Activated CD8-positive, alpha-beta memory T cell treated with anti-CD3 and anti-CD28 coated beads, Interleukin-2, amount 50 U/mL, for 48 hours (primary cell): ENCODE measurements at regions not wholly inside any gene's neighbourhood (a gene's known extent, or its start where the extent isn't known, plus 50 kb on each side); places are given as distances from the start of the nearest gene placed in this dataset.
"Not testable (repeated sequence)": the region's sequence is repeated elsewhere in the genome, so short reads cannot be mapped to it uniquely, and the experiment has no call there.

Experiments
- DNase-seq: peaks from one replicate; pipeline ENCODE4 v3.0.0-alpha.2; 2020

DNA sequence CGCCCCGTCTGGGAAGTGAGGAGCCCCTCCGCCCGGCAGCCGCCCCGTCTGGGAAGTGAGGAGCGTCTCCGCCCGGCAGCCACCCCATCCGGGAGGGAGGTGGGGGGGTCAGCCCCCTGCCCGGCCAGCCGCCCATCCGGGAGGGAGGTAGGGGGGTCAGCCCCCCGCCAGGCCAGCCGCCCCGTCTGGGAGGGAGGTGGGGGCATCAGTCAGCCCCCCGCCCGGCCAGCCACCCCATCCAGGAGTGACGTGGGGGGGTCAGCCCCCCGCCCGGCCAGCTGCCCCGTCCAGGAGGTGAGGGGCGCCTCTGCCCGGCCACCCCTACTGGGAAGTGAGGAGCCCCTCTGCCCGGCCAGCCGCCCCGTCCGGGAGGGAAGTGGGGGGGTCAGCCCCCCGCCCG lies 297.5 kb upstream of the DYNLRB2 start:
- not testable (repeated sequence) for DNase-seq

DNA sequence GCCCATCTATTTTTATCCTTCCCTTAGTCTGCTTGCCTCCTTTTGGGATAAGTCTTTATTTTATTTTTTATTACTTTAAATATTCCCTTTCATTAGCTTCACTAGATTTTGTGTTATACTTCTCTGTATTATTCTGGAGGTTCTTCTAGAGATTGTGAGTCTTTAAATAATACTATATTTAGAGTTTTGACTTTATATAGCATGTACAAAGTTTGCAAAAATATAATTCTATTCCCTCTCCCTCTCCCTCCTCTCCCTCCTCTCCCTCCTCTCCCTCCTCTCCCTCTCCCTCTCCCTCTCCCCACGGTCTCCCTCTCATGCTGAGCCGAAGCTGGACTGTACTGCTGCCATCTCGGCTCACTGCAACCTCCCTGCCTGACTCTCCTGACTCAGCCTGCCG lies 298.5 kb upstream of the DYNLRB2 start:
- not testable (repeated sequence) for DNase-seq

DNA sequence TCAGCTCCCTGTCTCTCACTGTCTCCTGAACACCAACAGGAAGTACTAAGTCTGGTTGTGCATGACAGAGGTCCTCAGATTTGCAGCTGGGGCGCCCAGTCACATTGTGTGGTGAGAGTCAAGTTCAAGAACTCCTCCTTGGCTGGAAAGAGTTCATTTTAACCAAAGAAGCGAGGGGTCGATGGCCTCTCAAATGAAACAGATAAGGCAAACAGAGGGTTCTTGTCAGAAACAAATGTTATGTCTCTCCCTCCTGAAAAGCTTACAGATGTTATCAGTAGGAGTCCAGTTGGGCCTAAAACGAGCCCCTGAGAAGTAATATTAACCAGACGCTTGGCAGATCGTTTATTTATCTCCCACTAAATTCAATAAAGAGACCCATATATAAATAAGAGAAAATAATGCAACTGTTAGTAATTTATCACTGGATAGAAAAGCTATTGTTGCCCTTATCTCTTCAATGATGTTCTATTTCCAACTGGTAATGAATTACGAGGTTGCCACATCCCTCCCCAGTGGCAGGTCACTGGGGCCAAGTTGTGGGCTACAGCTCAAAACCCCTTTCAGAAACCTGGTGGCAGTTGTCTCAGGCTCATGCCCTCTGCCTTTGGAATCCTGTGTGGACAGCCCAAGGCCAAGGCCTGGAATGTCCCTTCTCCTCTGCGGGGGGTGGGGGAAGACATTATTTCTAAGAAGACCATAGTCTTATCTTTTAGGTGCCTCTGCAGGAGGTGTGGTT lies 307.5 kb upstream of the DYNLRB2 start:
- DNase-seq: no peak

DNA sequence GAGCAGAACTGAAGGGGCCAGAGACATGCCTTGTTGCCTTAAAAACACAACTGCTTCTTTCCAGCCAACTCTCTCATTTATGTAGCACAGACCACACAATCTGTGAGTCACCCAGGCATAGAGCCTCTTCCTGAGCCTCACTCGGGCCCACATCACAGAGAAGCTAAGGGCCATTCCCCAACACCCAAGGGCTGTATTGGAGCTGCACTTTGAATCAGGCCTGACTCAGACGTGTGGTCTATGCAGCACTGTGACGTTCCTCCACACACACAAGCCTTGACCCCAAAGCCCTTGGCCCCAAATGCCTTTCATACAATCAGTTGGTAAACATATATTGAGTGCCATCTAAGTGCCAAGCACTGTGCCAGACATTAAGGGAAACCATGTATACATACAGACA lies 308.9 kb upstream of the DYNLRB2 start:
- DNase-seq: no peak

- no peak for DNase-seq
Measured at GRCh38 chr16:80231121-80231520, 309.7 kb upstream of the DYNLRB2 start.

DNA sequence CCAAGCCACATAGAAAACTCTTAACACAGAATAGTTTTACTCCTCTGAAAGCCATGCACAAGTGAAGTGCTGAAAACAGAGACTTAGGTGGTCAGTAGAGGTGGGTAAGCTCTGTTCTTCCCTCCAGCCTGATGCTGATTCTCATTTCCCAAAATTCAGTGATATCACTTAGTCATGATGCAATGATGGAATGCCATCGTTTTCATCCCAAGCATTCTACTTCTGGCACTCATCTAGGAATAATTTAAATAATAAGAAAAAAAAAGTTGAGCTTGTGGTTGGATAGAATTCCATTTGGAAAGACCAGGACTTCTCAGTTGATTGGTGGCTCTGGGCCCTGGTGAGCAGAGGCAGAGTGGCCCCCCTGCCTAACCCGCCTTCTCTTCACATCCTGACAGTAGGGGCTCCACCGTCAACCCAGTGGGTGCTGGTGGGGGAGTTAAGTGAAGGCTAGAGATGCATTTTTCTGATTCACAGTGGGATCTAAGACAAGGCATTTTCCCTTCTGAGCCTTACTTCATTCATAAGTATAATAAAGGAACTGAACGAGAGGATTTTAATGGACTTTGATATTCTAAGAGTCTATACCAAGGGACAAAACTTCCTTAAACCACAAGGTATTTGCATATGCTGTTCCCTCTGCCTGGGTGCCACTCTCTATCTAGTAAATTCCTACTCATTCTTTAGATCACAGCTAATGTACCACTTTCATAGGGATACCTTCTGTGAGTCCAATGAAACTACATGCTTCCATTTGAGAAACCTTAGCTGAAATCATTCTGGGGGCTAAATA lies 310.3 kb upstream of the DYNLRB2 start:
- DNase-seq: no peak

DNA sequence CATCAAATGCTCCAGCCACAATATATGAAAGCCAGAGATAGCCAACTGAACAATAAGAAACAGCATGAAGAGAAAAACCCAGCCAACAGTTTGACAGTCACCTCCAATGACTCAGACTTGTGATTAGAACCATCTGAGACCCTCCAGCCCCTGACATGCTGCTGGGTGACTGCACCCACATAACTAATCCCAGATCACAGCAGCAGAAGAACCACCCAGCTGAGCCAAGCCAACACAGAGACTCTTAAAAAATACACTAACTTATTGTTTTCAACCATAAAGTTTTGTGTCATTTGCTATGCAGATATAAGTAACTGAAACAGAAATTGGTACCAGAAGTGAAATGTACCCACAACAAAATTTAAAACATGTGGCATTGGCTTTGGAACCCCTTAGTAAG lies 314.3 kb upstream of the DYNLRB2 start:
- no peak for DNase-seq

GRCh38 chr16:80210787-80211186 lies 330.0 kb upstream of the DYNLRB2 start:
- DNase-seq: no peak

DNA sequence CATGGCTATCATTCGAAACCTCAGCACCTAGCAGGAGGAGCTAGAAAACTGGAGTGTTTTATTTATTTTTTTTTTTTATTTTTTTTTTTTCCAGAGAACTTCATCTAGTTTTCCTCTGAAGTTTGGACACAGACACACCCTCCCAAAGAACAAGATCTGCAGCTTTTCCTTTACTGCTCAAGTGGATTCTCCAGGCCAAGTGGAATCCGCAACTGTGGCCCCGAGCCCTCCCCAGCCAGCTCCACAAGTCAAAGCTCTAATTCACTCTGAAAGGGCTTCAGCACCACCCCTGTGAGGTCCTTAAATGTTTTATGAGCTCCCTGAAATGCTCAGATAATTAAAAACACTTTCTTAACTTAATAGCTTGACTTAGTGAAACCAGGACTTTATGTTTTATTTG lies 332.1 kb upstream of the DYNLRB2 start:
- no peak for DNase-seq

DNA sequence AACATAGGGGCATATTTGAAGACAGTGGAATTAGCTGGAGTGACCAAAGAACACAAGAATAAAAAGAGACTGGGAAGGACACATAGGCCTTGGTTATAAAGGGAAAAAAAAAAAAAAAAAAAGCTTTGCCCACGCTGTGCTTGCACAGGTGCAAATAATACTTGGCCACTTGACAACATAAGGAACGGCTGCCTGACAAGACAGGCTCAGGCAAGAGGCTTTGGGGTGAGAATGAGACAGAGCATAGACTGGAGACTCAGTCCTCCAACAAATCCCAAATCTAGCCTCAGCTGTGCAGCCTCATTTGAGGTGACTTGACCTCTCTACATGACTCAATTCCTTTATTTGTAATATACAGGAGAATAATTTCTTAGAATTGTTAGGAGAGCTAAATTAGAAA lies 332.8 kb upstream of the DYNLRB2 start:
- no peak for DNase-seq

DNA sequence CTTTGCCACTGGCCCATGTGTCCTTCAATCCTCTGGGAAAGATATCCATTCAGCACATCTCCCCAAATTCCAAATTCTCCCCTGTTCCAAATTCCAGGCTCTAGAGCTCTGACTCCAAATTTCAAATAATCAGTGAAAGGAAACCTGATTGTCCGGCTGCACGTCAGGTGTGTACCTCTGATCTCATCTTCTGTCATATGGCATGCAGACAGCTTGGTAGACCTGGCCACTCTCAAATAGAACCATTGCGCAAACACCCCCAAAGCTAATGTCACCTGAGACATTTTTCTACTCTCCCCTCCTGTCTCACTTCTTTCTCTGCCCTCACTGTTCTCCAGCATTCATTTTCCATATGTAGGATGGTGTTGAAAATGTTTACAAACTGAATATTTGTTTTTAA lies 337.0 kb upstream of the DYNLRB2 start:
- no peak for DNase-seq

DNA sequence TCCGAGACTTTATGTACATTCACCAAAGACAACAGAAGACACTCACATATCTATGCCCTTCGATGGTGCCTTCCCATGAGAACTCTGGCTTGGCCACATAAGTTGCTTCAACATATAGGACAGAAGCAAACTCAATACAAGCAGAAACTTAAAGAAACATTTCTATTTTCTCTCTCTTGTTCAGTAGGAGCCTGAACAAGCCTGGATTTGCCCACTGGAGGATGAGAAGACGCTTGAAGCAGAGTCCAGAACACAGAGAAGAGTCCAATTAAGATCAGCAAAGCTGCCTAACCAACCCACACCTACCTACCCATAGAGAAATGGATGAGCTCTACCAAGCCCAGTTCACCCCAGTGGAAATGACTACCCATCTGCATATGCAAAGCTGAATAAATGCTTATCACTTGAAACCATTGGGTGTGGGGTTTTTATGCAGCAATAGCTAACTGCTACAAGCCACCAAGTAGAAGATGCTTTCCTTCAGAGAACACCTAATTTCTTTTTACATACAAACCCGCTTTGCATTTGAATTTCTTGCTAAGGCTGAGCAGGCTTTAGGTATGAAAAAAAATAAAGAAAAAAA lies 337.9 kb upstream of the DYNLRB2 start:
- DNase-seq: no peak

DNA sequence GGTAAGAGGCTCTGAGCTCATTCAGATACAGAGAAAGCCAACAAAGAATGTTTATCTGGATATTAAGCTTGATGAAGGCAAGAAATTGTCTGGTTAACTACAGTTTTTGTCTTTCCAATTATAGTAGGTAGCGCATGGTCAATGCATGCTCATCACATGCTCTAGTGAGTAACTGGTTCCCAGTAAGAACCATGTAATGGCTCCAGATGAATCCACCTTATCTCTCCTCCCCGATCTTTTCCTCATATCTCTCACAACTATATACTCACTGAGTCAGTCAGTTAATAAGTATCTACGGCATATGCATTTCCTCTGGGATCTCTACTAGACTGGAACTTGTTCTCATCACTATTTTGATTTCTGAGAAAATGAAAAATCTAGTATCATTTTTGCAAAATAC lies 340.7 kb upstream of the DYNLRB2 start:
- no peak for DNase-seq

DNA sequence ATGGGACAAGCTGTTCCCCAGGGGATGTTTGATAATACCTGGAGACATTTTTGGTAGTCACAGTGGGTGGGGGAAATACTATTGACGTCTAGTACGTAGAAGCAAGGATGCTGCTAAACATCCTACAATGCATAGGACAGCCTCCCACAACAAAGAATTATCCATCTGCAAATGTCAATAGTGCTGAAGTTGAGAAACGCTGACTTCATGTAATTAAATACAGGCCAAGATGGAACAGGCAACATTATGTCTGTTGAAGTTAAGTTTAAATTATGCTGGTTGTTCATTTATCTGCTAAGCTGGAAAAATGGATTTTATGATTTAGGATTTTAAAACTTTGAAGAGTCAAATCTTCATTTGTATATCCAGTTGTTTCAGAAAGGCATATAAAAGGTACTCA lies 341.2 kb upstream of the DYNLRB2 start:
- DNase-seq: no peak

DNA sequence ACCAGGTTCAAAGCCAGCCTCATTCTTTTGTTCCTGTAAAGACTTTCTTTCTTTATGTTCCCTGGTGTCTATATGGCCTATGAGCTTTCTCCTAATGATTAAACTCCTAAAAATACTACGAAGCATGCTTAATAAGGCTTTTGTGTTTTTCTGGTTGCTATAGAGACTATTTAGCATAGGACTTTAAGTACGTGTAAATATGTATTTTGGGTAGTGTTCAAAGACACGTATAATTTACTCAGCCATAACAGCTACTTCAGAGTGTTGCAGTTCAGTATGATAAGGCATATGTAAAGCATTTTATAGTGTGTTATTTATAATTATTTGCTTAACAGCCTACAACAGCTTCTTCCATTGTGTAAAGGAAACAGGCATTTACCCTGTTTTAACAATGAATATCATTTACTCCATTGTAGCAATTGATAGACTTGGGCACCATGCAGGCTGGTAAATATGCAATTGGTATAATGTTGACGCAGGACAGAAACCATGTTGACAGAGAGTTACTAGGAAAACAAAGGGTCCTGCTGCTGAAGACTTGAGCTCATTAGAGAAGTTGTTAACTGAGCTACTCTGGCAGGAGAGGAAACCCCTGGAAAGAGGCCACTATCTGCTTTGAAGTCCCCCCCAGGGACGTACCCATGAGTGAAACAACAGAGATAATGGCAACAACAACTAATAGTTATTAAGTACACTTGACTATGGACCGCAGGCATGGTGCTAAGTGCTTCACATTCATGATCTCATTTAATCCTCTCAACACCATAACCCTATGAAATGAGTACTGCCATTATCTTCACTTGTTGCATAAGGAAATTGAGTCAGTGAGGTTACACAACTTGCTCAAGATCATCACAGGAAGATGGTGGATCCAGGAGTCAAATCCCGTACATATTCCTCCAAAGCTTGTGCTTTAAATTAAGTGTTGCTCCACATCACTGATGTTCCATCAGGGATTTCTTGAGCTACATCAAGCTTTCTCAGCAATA lies 342.2 kb upstream of the DYNLRB2 start:
- no peak for DNase-seq

DNA sequence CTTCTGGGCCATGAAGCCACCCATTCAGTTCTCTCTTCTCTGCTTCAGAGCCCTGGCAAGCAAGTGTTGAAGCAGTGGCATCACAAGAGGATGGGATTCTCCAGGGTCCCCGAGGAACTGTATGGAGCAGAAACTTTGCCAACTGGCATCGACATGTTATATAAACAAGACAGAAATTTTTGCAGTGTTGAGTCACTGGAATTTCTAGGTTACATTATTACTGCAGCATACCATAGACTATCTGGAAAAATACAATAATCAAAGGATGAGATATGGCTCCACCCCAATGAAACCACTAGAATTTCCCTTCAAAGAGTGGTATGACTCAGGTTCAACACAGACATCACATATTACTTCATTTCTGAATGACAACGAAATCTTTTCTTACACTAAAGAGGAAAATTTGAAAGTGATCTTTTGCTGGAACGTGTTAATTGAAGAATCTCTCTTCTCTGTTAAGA lies 343.0 kb upstream of the DYNLRB2 start:
- DNase-seq: no peak

DNA sequence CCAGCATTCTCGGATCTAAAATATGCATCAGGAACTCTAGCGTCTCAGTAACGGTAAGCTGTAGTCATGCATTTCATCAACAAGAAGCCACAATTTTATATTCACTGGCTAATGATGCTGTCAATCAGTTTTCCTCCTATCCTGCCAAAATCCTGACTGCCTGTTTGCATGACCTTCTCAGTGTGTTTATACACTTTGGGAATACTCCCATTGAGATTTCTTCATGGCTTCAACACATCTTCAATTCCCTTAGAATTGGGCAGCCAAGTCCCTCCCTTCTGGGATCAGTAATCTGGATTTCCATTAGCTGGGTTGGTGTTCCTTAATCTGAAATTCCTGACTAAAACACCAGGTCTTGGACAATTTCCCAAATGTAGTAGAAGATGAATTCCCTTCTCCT lies 348.9 kb upstream of the DYNLRB2 start:
- DNase-seq: no peak

- no peak for DNase-seq
Measured at GRCh38 chr16:80189476-80190175, 351.2 kb upstream of the DYNLRB2 start.

- DNase-seq: no peak
Measured at GRCh38 chr16:80176114-80176513, 364.7 kb upstream of the DYNLRB2 start.

DNA sequence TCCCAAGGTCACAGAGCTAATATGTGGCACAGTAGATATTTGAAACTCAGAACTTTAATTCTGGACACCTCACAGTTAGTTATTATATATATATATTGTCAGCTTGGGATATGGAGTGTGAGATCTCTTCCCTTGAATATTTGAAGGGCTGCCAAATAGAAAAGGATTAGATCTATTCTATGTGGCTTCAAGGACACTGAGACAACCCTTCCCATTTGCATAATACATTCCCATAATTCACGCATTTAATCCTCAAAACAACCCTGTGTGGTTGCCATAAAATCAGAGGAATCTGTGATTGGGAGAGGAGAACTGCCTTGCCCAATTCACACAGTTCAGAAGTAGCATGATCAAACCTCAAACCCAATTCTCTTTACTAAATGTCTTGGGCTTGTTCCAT lies 365.8 kb upstream of the DYNLRB2 start:
- no peak for DNase-seq

DNA sequence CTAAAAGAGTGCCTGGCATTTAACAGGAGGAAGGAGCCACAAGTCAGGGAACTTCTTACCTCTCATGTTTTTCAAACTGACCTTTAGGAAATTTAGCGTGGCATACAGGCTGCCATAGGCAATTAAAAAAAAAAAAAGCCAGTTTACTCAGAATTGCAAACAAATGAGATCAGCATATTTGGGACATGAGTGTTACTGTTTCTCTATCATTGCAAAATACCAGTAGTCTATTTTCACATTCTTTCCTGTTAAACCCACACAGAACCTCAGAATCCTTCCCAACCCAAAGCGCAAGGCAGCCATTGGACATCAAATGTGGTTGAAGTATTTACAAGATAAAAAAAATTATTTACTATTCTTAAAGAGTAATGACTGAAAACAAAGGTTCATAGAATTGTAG lies 366.4 kb upstream of the DYNLRB2 start:
- no peak for DNase-seq

DNA sequence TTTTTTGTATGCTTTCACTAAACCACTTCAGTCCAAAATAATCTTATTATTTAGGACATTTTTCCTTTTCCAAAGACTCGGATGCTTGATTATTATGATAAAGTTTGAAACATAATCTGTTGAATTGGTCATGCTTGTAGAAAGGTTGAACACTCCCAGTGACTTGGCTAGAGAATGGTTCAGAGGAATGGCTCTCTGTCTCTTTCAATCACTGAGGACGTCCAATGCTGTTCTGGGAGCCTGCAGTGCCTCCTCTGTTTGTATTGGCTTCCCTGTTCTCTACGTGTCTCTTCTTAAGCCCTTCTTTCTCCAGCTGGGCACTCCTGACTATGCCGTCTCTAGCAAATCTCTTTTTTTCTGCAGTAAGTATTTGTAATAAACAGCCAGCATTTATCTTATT lies 369.0 kb upstream of the DYNLRB2 start:
- no peak for DNase-seq
